Breast epithelium (tissue), 4 donors: ENCODE measurements at regions not wholly inside any gene's neighbourhood (a gene's known extent, or its start where the extent isn't known, plus 50 kb on each side); places are given as distances from the start of the nearest gene placed in this dataset.

Experiments
- DNase-seq, 2 donors: peaks; one replicate each; pipeline ENCODE4 v3.0.0-alpha.2; 2019; ENCODE audit warnings: low spot score in 2 of 2
- H3K27ac ChIP-seq, 2 donors: fragments of 200-600 bp; sonication (generic) in 1 of 2; one replicate each; pipeline ENCODE4 v1.5.1; 2016 to 2019; ENCODE audit warnings: mild to moderate bottlenecking in 1 of 2
- H3K27me3 ChIP-seq, 2 donors: fragments of 200-600 bp; sonication (generic) in 1 of 2; one replicate each; pipeline versions ENCODE4 v1.5.1 to v1.6.0; 2017 to 2019; ENCODE audit warnings: control low read depth in 1 of 2, mild to moderate bottlenecking in 1 of 2
- H3K36me3 ChIP-seq: fragments of 200-600 bp; one replicate; pipeline ENCODE4 v1.5.1; 2019
- H3K4me1 ChIP-seq, 2 donors: fragments of 200-600 bp; sonication (generic); one replicate each; pipeline ENCODE4 v1.5.1; 2016 to 2019; ENCODE audit warnings: control low read depth in 1 of 2
- H3K4me3 ChIP-seq, 3 donors: fragments of 200-600 bp; sonication (generic); 1 replicate in 2 of 3; 2 replicates in 1 of 3; pipeline ENCODE4 v1.5.1; 2016 to 2019; ENCODE audit warnings: mild to moderate bottlenecking in 3 of 3, moderate library complexity in 2 of 3
- H3K9me3 ChIP-seq, 2 donors: fragments of 200-600 bp; sonication (generic) in 1 of 2; one replicate each; pipeline ENCODE4 v1.5.1; 2016 to 2019; ENCODE audit warnings: control low read depth in 1 of 2
- POLR2A ChIP-seq: fragments of 450-650 bp; IDR thresholded peaks from one replicate; pipeline ENCODE4 v1.6.1; 2016; ENCODE audit warnings: antibody characterized with exemption, mild to moderate bottlenecking, moderate library complexity
- POLR2AphosphoS5 ChIP-seq, 3 donors: sonication (generic); formaldehyde crosslinking; IDR thresholded peaks; one replicate each; pipeline ENCODE4 v1.6.1; 2017; ENCODE audit warnings: antibody characterized with exemption in 3 of 3
- intact Hi-C: fragments of 100-400 bp; cut with DNase I; formaldehyde crosslinking; loops from one replicate; pipeline ENCODE4 v1.15.1; 2023; ENCODE audit warnings: low total_unique reads
- TF ChIP-seq, protein P1 (sequence below), 3 donors: fragments of 450-650 bp; IDR thresholded peaks; one replicate each; pipeline ENCODE4 v1.5.1; 2016 to 2017; ENCODE audit warnings: antibody characterized with exemption in 3 of 3, mild to moderate bottlenecking in 3 of 3, moderate library complexity in 3 of 3

DNA sequence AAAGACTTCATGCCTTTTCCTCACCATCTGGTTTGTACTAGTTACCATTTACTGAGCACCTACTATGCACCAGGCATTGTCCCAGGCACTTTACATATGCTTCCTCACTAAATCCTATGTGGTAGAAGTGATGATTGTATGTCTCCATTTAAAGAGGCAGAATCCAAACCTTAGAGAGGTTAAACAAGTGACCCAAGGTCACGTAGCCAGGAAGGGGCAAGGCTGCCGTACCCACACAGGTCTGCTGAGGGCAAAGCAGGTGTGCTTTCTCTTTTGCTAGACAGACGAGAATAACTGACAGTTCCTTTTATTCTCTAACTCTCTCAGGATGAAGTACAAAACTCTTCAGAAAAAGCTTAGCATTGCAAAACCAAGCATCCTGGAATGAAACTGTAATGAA lies 235.2 kb upstream of the SRRM4 start:
- Histone ChIP-seq H3K27ac (no peak overlapping the region), H3K4me1 (no peaks in the 10 kb centered on the region), H3K9me3 (no peaks in the 10 kb centered on the region), H3K27me3 (no peaks in the 10 kb centered on the region), H3K36me3 (no peaks in the 10 kb centered on the region), H3K4me3 (no peak overlapping the region)
- no peak for DNase-seq
- TF ChIP-seq, protein P1, sequence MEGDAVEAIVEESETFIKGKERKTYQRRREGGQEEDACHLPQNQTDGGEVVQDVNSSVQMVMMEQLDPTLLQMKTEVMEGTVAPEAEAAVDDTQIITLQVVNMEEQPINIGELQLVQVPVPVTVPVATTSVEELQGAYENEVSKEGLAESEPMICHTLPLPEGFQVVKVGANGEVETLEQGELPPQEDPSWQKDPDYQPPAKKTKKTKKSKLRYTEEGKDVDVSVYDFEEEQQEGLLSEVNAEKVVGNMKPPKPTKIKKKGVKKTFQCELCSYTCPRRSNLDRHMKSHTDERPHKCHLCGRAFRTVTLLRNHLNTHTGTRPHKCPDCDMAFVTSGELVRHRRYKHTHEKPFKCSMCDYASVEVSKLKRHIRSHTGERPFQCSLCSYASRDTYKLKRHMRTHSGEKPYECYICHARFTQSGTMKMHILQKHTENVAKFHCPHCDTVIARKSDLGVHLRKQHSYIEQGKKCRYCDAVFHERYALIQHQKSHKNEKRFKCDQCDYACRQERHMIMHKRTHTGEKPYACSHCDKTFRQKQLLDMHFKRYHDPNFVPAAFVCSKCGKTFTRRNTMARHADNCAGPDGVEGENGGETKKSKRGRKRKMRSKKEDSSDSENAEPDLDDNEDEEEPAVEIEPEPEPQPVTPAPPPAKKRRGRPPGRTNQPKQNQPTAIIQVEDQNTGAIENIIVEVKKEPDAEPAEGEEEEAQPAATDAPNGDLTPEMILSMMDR (IDR thresholded peaks at IDR 0.05), result no peak
- TF ChIP-seq POLR2A (no peak), POLR2AphosphoS5 (IDR thresholded peaks at IDR 0.05) (no peak)
- intact Hi-C loops, result no loop called here

DNA sequence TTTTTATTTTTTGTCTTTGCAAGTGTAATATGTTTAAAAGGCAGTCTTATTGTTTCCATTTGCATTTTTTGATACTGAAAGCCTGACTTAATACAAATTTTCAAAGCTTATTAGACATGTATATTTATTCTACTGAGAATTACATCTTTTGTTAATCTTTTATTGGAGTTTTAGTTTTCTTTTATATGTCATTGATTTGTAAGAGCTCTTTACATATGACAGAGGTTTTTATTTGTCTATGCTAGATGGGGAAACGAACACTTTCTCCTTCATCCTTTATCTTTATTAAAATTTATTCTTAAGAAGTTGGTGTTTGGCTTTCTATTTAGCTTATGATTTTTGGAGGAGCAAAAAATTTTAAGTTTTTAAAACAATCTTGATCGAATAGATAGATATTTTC lies 234.4 kb upstream of the SRRM4 start:
- no peak overlapping the region for H3K27ac ChIP-seq

DNA sequence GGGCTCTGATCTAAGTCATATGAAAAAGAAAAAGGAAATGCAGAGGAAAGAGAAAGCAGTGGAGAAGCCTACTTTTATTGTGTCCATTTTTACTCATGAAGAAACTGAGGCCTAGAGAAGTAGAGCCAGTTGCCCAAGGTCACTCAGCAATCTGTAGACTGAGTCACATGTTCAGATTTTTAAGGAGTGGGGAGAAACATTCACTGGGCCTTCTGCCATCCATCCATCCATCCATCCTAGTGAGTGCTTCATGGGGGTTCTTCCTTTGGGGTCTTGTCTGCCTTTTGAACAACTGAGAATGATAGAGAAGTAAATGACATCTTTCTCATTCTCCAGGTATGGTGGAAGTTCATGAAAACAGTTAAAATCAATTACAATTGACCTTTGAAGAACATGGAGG lies 233.6 kb upstream of the SRRM4 start:
- TF ChIP-seq POLR2AphosphoS5 (IDR thresholded peaks at IDR 0.05), result no peak
- H3K4me1 ChIP-seq, result no peaks in the 10 kb centered on the region

More for the DNA sequence above, 234.4 kb upstream of the SRRM4 start:
- DNase-seq, result no peak
- Histone ChIP-seq H3K27me3 (no peaks in the 10 kb centered on the region), H3K9me3 (no peaks in the 10 kb centered on the region), H3K36me3 (no peaks in the 10 kb centered on the region), H3K4me3 (no peak overlapping the region), H3K4me1 (no peaks in the 10 kb centered on the region)
- intact Hi-C loops, result no loop called here
- TF ChIP-seq POLR2AphosphoS5 (IDR thresholded peaks at IDR 0.05) (no peak), POLR2A (no peak)
- TF ChIP-seq, protein P1 (IDR thresholded peaks at IDR 0.05), result no peak

DNA sequence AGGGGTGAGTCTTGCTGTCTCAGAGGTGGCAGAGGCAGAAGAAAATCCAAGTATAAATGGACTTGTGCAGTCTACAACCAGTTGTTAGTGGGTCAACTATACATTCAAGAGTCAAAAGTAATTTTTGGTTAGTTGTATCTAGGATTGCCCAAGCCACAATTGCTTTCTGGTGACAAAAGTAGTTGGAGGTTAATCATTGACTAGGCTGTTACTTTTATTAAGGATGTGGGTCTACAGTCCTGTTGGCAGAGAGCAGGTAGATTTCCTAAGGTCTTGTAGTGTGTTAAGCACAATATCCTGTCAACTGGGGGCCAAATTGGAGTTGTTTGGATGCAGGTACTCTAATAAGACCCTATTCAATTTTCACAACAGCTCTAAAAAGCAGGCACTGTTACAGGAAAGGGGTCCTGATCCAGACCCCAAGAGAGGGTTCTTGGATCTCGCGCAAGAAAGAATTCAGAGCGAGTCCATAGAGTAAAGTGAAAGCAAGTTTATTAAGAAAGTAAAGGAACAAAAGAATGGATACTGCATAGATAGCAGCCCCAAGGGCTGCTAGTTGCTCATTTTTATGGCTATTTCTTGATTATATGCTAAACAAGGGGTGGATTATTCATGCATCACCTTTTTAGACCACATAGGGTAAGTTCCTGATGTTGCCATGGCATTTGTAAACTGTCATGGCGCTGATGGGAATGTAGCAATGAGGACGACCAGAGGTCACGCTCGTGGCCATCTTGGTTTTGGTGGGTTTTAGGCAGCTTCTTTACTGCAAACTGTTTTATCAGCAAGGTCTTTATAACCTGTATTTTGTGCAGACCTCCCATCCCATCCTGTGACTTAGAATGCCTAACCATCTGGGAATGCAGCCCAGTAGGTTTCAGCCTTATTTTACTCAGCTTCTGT lies 232.6 kb upstream of the SRRM4 start:
- no peak for TF ChIP-seq POLR2AphosphoS5 (IDR thresholded peaks at IDR 0.05)
- TF ChIP-seq, protein P1 (IDR thresholded peaks at IDR 0.05), result no peak
- Histone ChIP-seq H3K4me3 (no peak overlapping the region), H3K9me3 (no peaks in the 10 kb centered on the region), H3K36me3 (no peaks in the 10 kb centered on the region), H3K27ac (no peak overlapping the region), H3K27me3 (no peaks in the 10 kb centered on the region), H3K4me1 (no peaks in the 10 kb centered on the region)
- intact Hi-C loops, result no loop called here
- no peak for DNase-seq

More for the DNA sequence above, 233.6 kb upstream of the SRRM4 start:
- intact Hi-C loops, result no loop called here
- Histone ChIP-seq H3K27ac (no peak overlapping the region), H3K36me3 (no peaks in the 10 kb centered on the region), H3K27me3 (no peaks in the 10 kb centered on the region), H3K9me3 (no peaks in the 10 kb centered on the region), H3K4me3 (no peak overlapping the region)
- no peak for DNase-seq

DNA sequence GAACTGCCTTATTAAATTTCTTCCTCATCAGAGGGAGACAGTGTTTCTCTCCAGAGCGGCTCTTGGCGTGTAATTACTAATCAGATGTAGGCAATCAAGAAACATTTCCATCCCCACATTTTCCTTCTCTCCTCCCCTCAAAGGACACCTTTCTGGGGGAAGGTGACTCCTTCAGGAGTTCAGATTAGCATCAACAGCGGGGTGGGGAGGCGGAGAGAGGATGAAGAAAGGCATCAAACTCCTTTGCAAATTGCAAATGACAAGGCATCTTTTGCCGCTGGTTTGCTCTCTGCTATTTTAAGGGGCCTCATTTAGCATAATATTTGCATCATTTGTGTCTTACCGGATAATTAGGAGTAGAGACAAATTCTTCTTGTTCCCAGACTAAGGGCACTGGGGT lies 231.7 kb upstream of the SRRM4 start:
- Histone ChIP-seq H3K4me3 (no peak overlapping the region), H3K9me3 (no peaks in the 10 kb centered on the region), H3K27ac (no peak overlapping the region), H3K36me3 (no peaks in the 10 kb centered on the region), H3K27me3 (peaks cover 0 to 6% of the 10 kb centered on the region in 2 donors), H3K4me1 (no peaks in the 10 kb centered on the region)
- TF ChIP-seq POLR2A (no peak), POLR2AphosphoS5 (IDR thresholded peaks at IDR 0.05) (no peak)
- TF ChIP-seq, protein P1 (IDR thresholded peaks at IDR 0.05), result no peak
- intact Hi-C loops, result no loop called here
- no peak for DNase-seq
